Fibroblast of lung (primary cell): ENCODE measurements at regions not wholly inside any gene's neighbourhood (a gene's known extent, or its start where the extent isn't known, plus 50 kb on each side); places are given as distances from the start of the nearest gene placed in this dataset.

Experiments used
- EZH2 ChIP-seq: IDR thresholded peaks from 2 replicates; pipeline ENCODE4 v1.5.1; 2012; ENCODE audit warnings: low read length, control low read depth, mild to moderate bottlenecking; ENCODE audit errors: missing control alignments
- TF ChIP-seq, protein P1 (sequence below), 2 donors: IDR thresholded peaks in 1 of 2; conservative IDR thresholded peaks in 1 of 2; 1 replicate in 1 of 2; 2 replicates in 1 of 2; pipeline ENCODE4 v1.5.1; 2011 to 2012; ENCODE audit warnings: low read length in 2 of 2, control low read depth in 1 of 2, inconsistent platforms in 1 of 2, low read depth in 1 of 2, mild to moderate bottlenecking in 1 of 2

DNA sequence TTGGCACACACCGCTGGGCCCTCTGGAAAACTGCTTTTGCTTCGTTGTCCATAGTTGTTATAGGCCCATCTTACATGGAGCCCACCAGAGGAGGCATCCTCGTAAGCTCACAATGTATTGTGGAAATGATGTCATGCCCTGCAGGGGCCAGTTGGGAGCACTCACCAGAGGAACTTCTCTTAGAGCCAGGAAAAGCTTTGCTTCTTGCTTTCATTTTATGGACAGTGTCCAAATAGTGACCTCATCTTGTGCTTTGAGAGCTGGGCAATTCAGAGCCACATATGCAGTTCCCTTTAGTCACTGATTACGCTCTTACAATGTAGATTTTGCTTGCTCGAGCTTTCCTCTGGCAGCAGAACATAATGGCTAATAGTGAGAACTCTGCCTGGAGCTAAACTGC, 275.6 kb downstream of the AACS start:
- TF ChIP-seq, protein P1, sequence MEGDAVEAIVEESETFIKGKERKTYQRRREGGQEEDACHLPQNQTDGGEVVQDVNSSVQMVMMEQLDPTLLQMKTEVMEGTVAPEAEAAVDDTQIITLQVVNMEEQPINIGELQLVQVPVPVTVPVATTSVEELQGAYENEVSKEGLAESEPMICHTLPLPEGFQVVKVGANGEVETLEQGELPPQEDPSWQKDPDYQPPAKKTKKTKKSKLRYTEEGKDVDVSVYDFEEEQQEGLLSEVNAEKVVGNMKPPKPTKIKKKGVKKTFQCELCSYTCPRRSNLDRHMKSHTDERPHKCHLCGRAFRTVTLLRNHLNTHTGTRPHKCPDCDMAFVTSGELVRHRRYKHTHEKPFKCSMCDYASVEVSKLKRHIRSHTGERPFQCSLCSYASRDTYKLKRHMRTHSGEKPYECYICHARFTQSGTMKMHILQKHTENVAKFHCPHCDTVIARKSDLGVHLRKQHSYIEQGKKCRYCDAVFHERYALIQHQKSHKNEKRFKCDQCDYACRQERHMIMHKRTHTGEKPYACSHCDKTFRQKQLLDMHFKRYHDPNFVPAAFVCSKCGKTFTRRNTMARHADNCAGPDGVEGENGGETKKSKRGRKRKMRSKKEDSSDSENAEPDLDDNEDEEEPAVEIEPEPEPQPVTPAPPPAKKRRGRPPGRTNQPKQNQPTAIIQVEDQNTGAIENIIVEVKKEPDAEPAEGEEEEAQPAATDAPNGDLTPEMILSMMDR (conservative IDR thresholded peaks at IDR 0.05 in 1 of 2, IDR thresholded peaks at IDR 0.05 in 1 of 2; ENCODE audit: low read depth in 1 of 2, low read length in 2 of 2), result no peak
- no peak for TF ChIP-seq EZH2
